ENCODE measurements at regions not wholly inside any gene's neighbourhood (a gene's known extent, or its start where the extent isn't known, plus 50 kb on each side); places are given as distances from the start of the nearest gene placed in this dataset.

DNA sequence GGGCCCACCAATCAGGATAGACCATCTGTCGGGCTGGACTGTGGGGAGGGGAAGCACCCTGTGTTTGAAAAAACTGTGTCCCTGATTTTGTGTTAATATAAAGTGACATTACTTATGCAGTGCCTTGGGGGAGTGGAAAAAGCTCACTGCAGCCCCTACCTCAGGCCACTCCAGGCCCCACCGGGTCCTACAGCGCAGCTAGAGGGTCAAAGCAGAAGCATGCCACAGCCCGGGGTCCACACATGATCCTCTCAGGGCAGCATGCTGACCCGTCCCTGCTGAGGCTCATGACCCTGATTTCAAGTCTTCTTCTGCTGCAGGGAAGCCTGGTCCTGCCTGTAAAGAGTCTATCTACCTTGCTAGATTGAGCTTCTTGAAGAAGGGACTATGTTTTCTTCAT, 133.0 kb upstream of the PLCB4 start:
- no peak overlapping the region for H3K4me3 ChIP-seq (ENCODE audit: low read depth, low read length, poor library complexity, severe bottlenecking)
- H3K9me3 ChIP-seq (ENCODE audit: low read depth, low read length, poor library complexity, severe bottlenecking) = no peaks in the 10 kb centered on the region
- no TSS peak for BruUV-seq (replicated peaks)
- no peaks in the 10 kb centered on the region for H3K27me3 ChIP-seq (replicated peaks; ENCODE audit: insufficient read depth, low read depth, low read length, poor library complexity)
- no peak for DNase-seq (ENCODE audit: low spot score)
- TF ChIP-seq EZH2 (IDR thresholded peaks at IDR 0.05; ENCODE audit: borderline replicate concordance, low read depth, low read length, poor library complexity, severe bottlenecking) (no peak), CTCF (conservative IDR thresholded peaks at IDR 0.05; ENCODE audit: low read depth, low read length) (no peak)
- H3K27ac ChIP-seq (ENCODE audit: low read depth, low read length, poor library complexity, severe bottlenecking) = no peak overlapping the region
- ChIA-PET POLR2A (ENCODE audit: low non-redundant PET) (no interaction called here), CTCF (no interaction called here)
- H3K4me1 ChIP-seq (ENCODE audit: insufficient read depth, low read length, poor library complexity, severe bottlenecking) = peaks cover 15% of the 10 kb centered on the region
- intact Hi-C loops (cut with micrococcal nuclease; ENCODE audit: unreplicated experiment) = no loop called here
- H3K36me3 ChIP-seq (ENCODE audit: insufficient read depth, low read length, poor library complexity, severe bottlenecking) = no peaks in the 10 kb centered on the region

GRCh38 chr20:8938532-8938931, 130.4 kb upstream of the PLCB4 start:
- Histone ChIP-seq H3K9me3 (ENCODE audit: low read depth, low read length, poor library complexity, severe bottlenecking) (no peaks in the 10 kb centered on the region), H3K27ac (ENCODE audit: low read depth, low read length, poor library complexity, severe bottlenecking) (no peak overlapping the region), H3K4me3 (ENCODE audit: low read depth, low read length, poor library complexity, severe bottlenecking) (no peak overlapping the region), H3K36me3 (ENCODE audit: insufficient read depth, low read length, poor library complexity, severe bottlenecking) (no peaks in the 10 kb centered on the region), H3K4me1 (ENCODE audit: insufficient read depth, low read length, poor library complexity, severe bottlenecking) (peaks cover 3% of the 10 kb centered on the region), H3K27me3 (replicated peaks; ENCODE audit: insufficient read depth, low read depth, low read length, poor library complexity) (no peaks in the 10 kb centered on the region)
- no peak for DNase-seq (ENCODE audit: low spot score)
- intact Hi-C loops (cut with micrococcal nuclease; ENCODE audit: unreplicated experiment) = no loop called here
- ChIA-PET POLR2A (ENCODE audit: low non-redundant PET) (no interaction called here), CTCF (no interaction called here)
- BruUV-seq (replicated peaks) = no TSS peak
- TF ChIP-seq CTCF (conservative IDR thresholded peaks at IDR 0.05; ENCODE audit: low read depth, low read length) (no peak), EZH2 (IDR thresholded peaks at IDR 0.05; ENCODE audit: borderline replicate concordance, low read depth, low read length, poor library complexity, severe bottlenecking) (no peak)

DNA sequence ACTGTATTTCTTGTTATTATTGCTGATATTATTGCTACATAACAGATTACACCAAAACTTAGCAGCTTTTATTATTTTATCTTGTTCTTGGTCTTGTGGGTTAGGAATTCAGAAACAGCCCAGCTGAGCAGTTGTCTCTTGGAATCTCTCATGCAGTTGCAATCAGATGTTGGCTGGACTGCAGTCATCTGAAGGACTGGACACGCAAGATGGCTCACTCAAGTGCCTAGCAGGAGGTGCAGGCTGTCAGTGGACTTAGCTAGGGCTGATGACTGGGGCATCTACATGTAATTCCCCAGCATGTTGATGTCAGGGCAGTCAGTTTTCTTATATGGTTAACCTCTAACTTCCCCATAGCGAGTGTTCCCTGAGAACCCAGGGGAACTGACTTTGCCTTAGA, 128.6 kb upstream of the PLCB4 start:
- CTCF ChIA-PET = no interaction called here
- no peak for TF ChIP-seq EZH2 (IDR thresholded peaks at IDR 0.05; ENCODE audit: borderline replicate concordance, low read depth, low read length, poor library complexity, severe bottlenecking)
- no peak for TF ChIP-seq CTCF (conservative IDR thresholded peaks at IDR 0.05; ENCODE audit: low read depth, low read length)
- no peaks in the 10 kb centered on the region for H3K27me3 ChIP-seq (replicated peaks; ENCODE audit: insufficient read depth, low read depth, low read length, poor library complexity)
- intact Hi-C loops (cut with micrococcal nuclease; ENCODE audit: unreplicated experiment) = no loop called here
- no peaks in the 10 kb centered on the region for H3K4me1 ChIP-seq (ENCODE audit: insufficient read depth, low read length, poor library complexity, severe bottlenecking)
- H3K9me3 ChIP-seq (ENCODE audit: low read depth, low read length, poor library complexity, severe bottlenecking) = no peaks in the 10 kb centered on the region
- POLR2A ChIA-PET (ENCODE audit: low non-redundant PET) = no interaction called here
- no peak overlapping the region for H3K4me3 ChIP-seq (ENCODE audit: low read depth, low read length, poor library complexity, severe bottlenecking)
- no peaks in the 10 kb centered on the region for H3K36me3 ChIP-seq (ENCODE audit: insufficient read depth, low read length, poor library complexity, severe bottlenecking)
- no TSS peak for BruUV-seq (replicated peaks)
- H3K27ac ChIP-seq (ENCODE audit: low read depth, low read length, poor library complexity, severe bottlenecking) = no peak overlapping the region
- no peak for DNase-seq (ENCODE audit: low spot score)
